HUES6 (cell line): ENCODE measurements at regions not wholly inside any gene's neighbourhood (a gene's known extent, or its start where the extent isn't known, plus 50 kb on each side); places are given as distances from the start of the nearest gene placed in this dataset.

ENCODE experiments used
- H3K27ac ChIP-seq: 2 replicates; pipeline ENCODE4 v1.7.0; 2013; ENCODE audit warnings: low read depth, mild to moderate bottlenecking, low read length, inconsistent platforms
- H3K27me3 ChIP-seq: 2 replicates; pipeline ENCODE4 v1.6.1; 2013; ENCODE audit warnings: low read length; ENCODE audit not compliant: control insufficient read depth, insufficient read depth
- H3K36me3 ChIP-seq: 2 replicates; pipeline ENCODE4 v1.6.1; 2013; ENCODE audit warnings: low read length; ENCODE audit not compliant: control insufficient read depth, insufficient read depth
- H3K4me1 ChIP-seq: 2 replicates; pipeline ENCODE4 v1.6.1; 2013; ENCODE audit warnings: low read length; ENCODE audit not compliant: control insufficient read depth, insufficient read depth
- H3K4me3 ChIP-seq: 2 replicates; pipeline ENCODE4 v1.5.1; 2013; ENCODE audit warnings: low read depth, low read length
- H3K9ac ChIP-seq: one replicate; pipeline ENCODE4 v1.6.1; 2013; ENCODE audit warnings: mild to moderate bottlenecking, low read length
- H3K9me3 ChIP-seq: 2 replicates; pipeline ENCODE4 v1.6.1; 2013; ENCODE audit warnings: low read depth, low read length; ENCODE audit not compliant: control insufficient read depth, insufficient read depth

- no peaks in the 10 kb centered on the region for H3K9me3 ChIP-seq
- H3K27ac ChIP-seq = no peak overlapping the region
- no peak overlapping the region for H3K9ac ChIP-seq
- H3K4me3 ChIP-seq = no peak overlapping the region
- H3K27me3 ChIP-seq = no peaks in the 10 kb centered on the region
- H3K4me1 ChIP-seq = peaks cover 5% of the 10 kb centered on the region; the same call in 1 of the 2 replicates
- no peaks in the 10 kb centered on the region for H3K36me3 ChIP-seq
Observed at GRCh38 chr12:92472201-92472600, 230.6 kb upstream of the PLEKHG7 start.

GRCh38 chr12:92471551-92471950 is 231.2 kb upstream of the PLEKHG7 start:
- Histone ChIP-seq H3K4me3 (no peak overlapping the region), H3K27ac (no peak overlapping the region), H3K9ac (no peak overlapping the region), H3K9me3 (no peaks in the 10 kb centered on the region), H3K36me3 (no peaks in the 10 kb centered on the region), H3K27me3 (no peaks in the 10 kb centered on the region), H3K4me1 (peaks cover 12% of the 10 kb centered on the region)

- H3K36me3 ChIP-seq = no peaks in the 10 kb centered on the region
- H3K27ac ChIP-seq = no peak overlapping the region
Observed at GRCh38 chr12:92470608-92471021, 232.2 kb upstream of the PLEKHG7 start.

GRCh38 chr12:92469837-92470236 is 233.0 kb upstream of the PLEKHG7 start:
- Histone ChIP-seq H3K4me1 (peaks cover 28% of the 10 kb centered on the region), H3K27me3 (no peaks in the 10 kb centered on the region), H3K36me3 (no peaks in the 10 kb centered on the region), H3K9ac (no peak overlapping the region), H3K4me3 (no peak overlapping the region), H3K9me3 (no peaks in the 10 kb centered on the region), H3K27ac (no peak overlapping the region)

More at GRCh38 chr12:92470608-92471021, 232.2 kb upstream of the PLEKHG7 start:
- Histone ChIP-seq H3K9me3 (no peaks in the 10 kb centered on the region), H3K27me3 (no peaks in the 10 kb centered on the region), H3K9ac (no peak overlapping the region), H3K4me3 (no peak overlapping the region), H3K4me1 (peaks cover 20% of the 10 kb centered on the region)

- H3K4me1 ChIP-seq = peaks cover 30% of the 10 kb centered on the region
- H3K27ac ChIP-seq = no peak overlapping the region
- no peak overlapping the region for H3K9ac ChIP-seq
Observed at GRCh38 chr12:92468358-92469020, 234.3 kb upstream of the PLEKHG7 start.

GRCh38 chr12:92467886-92468285 is 234.9 kb upstream of the PLEKHG7 start:
- Histone ChIP-seq H3K9me3 (no peaks in the 10 kb centered on the region), H3K27ac (no peak overlapping the region), H3K4me1 (peaks cover 30% of the 10 kb centered on the region), H3K27me3 (no peaks in the 10 kb centered on the region), H3K9ac (no peak overlapping the region), H3K36me3 (no peaks in the 10 kb centered on the region), H3K4me3 (no peak overlapping the region)

More at GRCh38 chr12:92468358-92469020, 234.3 kb upstream of the PLEKHG7 start:
- no peak overlapping the region for H3K4me3 ChIP-seq
- no peaks in the 10 kb centered on the region for H3K9me3 ChIP-seq
- no peaks in the 10 kb centered on the region for H3K27me3 ChIP-seq
- H3K36me3 ChIP-seq = no peaks in the 10 kb centered on the region

- H3K4me3 ChIP-seq = no peak overlapping the region
- no peak overlapping the region for H3K9ac ChIP-seq
- no peaks in the 10 kb centered on the region for H3K36me3 ChIP-seq
- peaks cover 30% of the 10 kb centered on the region for H3K4me1 ChIP-seq
- H3K27me3 ChIP-seq = no peaks in the 10 kb centered on the region
- H3K27ac ChIP-seq = no peak overlapping the region
- H3K9me3 ChIP-seq = no peaks in the 10 kb centered on the region
Observed at GRCh38 chr12:92466391-92467305, 236.1 kb upstream of the PLEKHG7 start.

GRCh38 chr12:92465786-92466295 is 236.9 kb upstream of the PLEKHG7 start:
- no peaks in the 10 kb centered on the region for H3K36me3 ChIP-seq
- no peaks in the 10 kb centered on the region for H3K9me3 ChIP-seq
- H3K27me3 ChIP-seq = no peaks in the 10 kb centered on the region
- no peak overlapping the region for H3K27ac ChIP-seq
- H3K4me1 ChIP-seq = peaks cover 30% of the 10 kb centered on the region
- H3K4me3 ChIP-seq = no peak overlapping the region
- no peak overlapping the region for H3K9ac ChIP-seq

GRCh38 chr12:92464911-92465310 is 237.9 kb upstream of the PLEKHG7 start:
- Histone ChIP-seq H3K9ac (no peak overlapping the region), H3K4me1 (peaks cover 30% of the 10 kb centered on the region)

GRCh38 chr12:92463171-92463570 is 239.6 kb upstream of the PLEKHG7 start:
- H3K27me3 ChIP-seq = no peaks in the 10 kb centered on the region
- no peak overlapping the region for H3K9ac ChIP-seq
- no peak overlapping the region for H3K27ac ChIP-seq
- no peak overlapping the region for H3K4me3 ChIP-seq
- no peaks in the 10 kb centered on the region for H3K9me3 ChIP-seq
- peaks cover 26% of the 10 kb centered on the region for H3K4me1 ChIP-seq
- no peaks in the 10 kb centered on the region for H3K36me3 ChIP-seq

More at GRCh38 chr12:92464911-92465310, 237.9 kb upstream of the PLEKHG7 start:
- Histone ChIP-seq H3K27ac (no peak overlapping the region), H3K27me3 (no peaks in the 10 kb centered on the region), H3K36me3 (no peaks in the 10 kb centered on the region), H3K4me3 (no peak overlapping the region), H3K9me3 (no peaks in the 10 kb centered on the region)

GRCh38 chr12:92462527-92462926 is 240.3 kb upstream of the PLEKHG7 start:
- H3K36me3 ChIP-seq = no peaks in the 10 kb centered on the region
- no peaks in the 10 kb centered on the region for H3K9me3 ChIP-seq
- no peak overlapping the region for H3K4me3 ChIP-seq
- no peak overlapping the region for H3K9ac ChIP-seq
- H3K27ac ChIP-seq = no peak overlapping the region
- H3K27me3 ChIP-seq = no peaks in the 10 kb centered on the region
- H3K4me1 ChIP-seq = peaks cover 26% of the 10 kb centered on the region
